ENCODE measurements at regions not wholly inside any gene's neighbourhood (a gene's known extent, or its start where the extent isn't known, plus 50 kb on each side); places are given as distances from the start of the nearest gene placed in this dataset.

- no peaks in the 10 kb centered on the region for H3K36me3 ChIP-seq
- no peak overlapping the region for H3K4me3 ChIP-seq
- H3K4me1 ChIP-seq = no peaks in the 10 kb centered on the region
- ATAC-seq (no peak), DNase-seq (no peak)
- TF ChIP-seq, protein P1, sequence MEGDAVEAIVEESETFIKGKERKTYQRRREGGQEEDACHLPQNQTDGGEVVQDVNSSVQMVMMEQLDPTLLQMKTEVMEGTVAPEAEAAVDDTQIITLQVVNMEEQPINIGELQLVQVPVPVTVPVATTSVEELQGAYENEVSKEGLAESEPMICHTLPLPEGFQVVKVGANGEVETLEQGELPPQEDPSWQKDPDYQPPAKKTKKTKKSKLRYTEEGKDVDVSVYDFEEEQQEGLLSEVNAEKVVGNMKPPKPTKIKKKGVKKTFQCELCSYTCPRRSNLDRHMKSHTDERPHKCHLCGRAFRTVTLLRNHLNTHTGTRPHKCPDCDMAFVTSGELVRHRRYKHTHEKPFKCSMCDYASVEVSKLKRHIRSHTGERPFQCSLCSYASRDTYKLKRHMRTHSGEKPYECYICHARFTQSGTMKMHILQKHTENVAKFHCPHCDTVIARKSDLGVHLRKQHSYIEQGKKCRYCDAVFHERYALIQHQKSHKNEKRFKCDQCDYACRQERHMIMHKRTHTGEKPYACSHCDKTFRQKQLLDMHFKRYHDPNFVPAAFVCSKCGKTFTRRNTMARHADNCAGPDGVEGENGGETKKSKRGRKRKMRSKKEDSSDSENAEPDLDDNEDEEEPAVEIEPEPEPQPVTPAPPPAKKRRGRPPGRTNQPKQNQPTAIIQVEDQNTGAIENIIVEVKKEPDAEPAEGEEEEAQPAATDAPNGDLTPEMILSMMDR (IDR thresholded peaks at IDR 0.05) = no peak
- intact Hi-C loops (cut with DNase I) = no loop called here
- no peaks in the 10 kb centered on the region for H3K27me3 ChIP-seq (ENCODE audit: low read depth)
- H3K27ac ChIP-seq = no peak overlapping the region
- no peaks in the 10 kb centered on the region for H3K9me3 ChIP-seq
These were observed 219.5 kb upstream of the ZNF804B start for GRCh38 chr7:88540012-88540411.

- Histone ChIP-seq H3K9me3 (no peaks in the 10 kb centered on the region), H3K27ac (no peak overlapping the region), H3K36me3 (no peaks in the 10 kb centered on the region), H3K4me3 (no peak overlapping the region), H3K4me1 (no peaks in the 10 kb centered on the region), H3K27me3 (ENCODE audit: low read depth) (no peaks in the 10 kb centered on the region)
- intact Hi-C loops (cut with DNase I) = no loop called here
- TF ChIP-seq, protein P1 (IDR thresholded peaks at IDR 0.05) = no peak
- no peak for ATAC-seq
- no peak for DNase-seq
These were observed 220.0 kb upstream of the ZNF804B start for GRCh38 chr7:88539518-88539917.

DNA sequence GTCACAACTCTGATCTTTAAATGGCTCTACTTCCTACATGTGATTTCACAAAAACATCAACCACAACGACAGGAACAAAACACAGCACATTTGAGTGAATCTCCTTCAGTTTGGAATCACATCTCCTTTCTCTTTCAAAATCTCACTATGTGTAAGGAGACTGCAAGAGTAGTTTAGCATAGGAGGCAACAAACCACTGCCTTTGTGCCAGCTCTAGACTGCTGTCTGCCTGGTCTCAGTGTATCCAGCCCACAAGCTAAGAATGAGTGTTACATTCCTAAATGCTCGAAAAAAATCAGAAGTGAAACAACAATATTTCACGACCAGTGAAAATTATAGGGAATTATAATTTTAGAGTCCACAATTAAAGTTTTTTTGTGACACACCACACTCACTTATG lies 217.0 kb upstream of the STEAP4 start:
- no peak overlapping the region for H3K27ac ChIP-seq
- no peaks in the 10 kb centered on the region for H3K9me3 ChIP-seq
- no peak for DNase-seq
- no peaks in the 10 kb centered on the region for H3K4me1 ChIP-seq
- H3K27me3 ChIP-seq (ENCODE audit: low read depth) = no peaks in the 10 kb centered on the region
- intact Hi-C loops (cut with DNase I) = no loop called here
- TF ChIP-seq, protein P1 (IDR thresholded peaks at IDR 0.05) = no peak
- no peak for ATAC-seq
- no peak overlapping the region for H3K4me3 ChIP-seq
- H3K36me3 ChIP-seq = no peaks in the 10 kb centered on the region

- no peak for ATAC-seq
- no peak overlapping the region for H3K4me3 ChIP-seq
- H3K36me3 ChIP-seq = no peaks in the 10 kb centered on the region
- no peaks in the 10 kb centered on the region for H3K4me1 ChIP-seq
- H3K27ac ChIP-seq = no peak overlapping the region
- H3K27me3 ChIP-seq (ENCODE audit: low read depth) = no peaks in the 10 kb centered on the region
- H3K9me3 ChIP-seq = no peaks in the 10 kb centered on the region
- TF ChIP-seq, protein P1 (IDR thresholded peaks at IDR 0.05) = no peak
- no peak for DNase-seq
- intact Hi-C loops (cut with DNase I) = no loop called here
These were observed 216.1 kb upstream of the STEAP4 start for GRCh38 chr7:88522771-88523293.

DNA sequence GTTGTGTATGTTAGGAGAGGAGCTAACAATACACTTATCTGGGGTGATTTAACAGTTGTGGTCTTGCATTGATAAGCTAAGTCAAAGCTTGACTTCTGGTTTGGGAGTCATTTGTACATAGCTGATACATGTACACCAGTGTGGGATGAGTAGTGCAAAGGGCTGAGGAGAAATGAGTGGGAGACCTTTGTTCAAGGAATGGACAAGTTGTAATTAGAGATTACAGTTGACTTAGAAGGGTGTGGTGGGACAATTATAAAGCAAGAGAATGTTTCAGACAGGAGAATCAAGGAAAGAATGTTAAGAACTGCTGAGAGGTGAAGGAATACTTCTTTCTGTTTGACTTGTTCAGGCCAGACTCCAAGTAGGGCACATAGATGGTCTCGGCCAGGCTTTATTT lies 209.7 kb upstream of the STEAP4 start:
- H3K4me1 ChIP-seq = no peaks in the 10 kb centered on the region
- peaks cover under 1% of the 10 kb centered on the region for H3K9me3 ChIP-seq
- TF ChIP-seq, protein P1 (IDR thresholded peaks at IDR 0.05) = no peak
- no peak overlapping the region for H3K27ac ChIP-seq
- no peaks in the 10 kb centered on the region for H3K27me3 ChIP-seq (ENCODE audit: low read depth)
- DNase-seq = no peak
- no peak overlapping the region for H3K4me3 ChIP-seq
- intact Hi-C loops (cut with DNase I) = no loop called here
- no peak for ATAC-seq
- no peaks in the 10 kb centered on the region for H3K36me3 ChIP-seq

- peaks cover 6% of the 10 kb centered on the region for H3K9me3 ChIP-seq
- intact Hi-C loops (cut with DNase I) = no loop called here
These were observed 208.6 kb upstream of the STEAP4 start for GRCh38 chr7:88515301-88515700.

More at GRCh38 chr7:88515301-88515700, 208.6 kb upstream of the STEAP4 start:
- Histone ChIP-seq H3K27me3 (ENCODE audit: low read depth) (no peaks in the 10 kb centered on the region), H3K4me1 (no peaks in the 10 kb centered on the region), H3K4me3 (no peak overlapping the region), H3K36me3 (no peaks in the 10 kb centered on the region), H3K27ac (no peak overlapping the region)
- TF ChIP-seq, protein P1 (IDR thresholded peaks at IDR 0.05) = no peak
- DNase-seq = no peak
- no peak for ATAC-seq
